ENCODE measurements at regions not wholly inside any gene's neighbourhood (a gene's known extent, or its start where the extent isn't known, plus 50 kb on each side); places are given as distances from the start of the nearest gene placed in this dataset.

GRCh38 chr22:49393526-49393925, 434.1 kb downstream of the BRD1 start:
- H3K9me3 ChIP-seq (ENCODE audit: low read length): no peaks in the 10 kb centered on the region
- FAIRE-seq: no peak

More at GRCh38 chr22:49393526-49393925, 434.1 kb downstream of the BRD1 start:
- Histone ChIP-seq H3K79me2 (ENCODE audit: insufficient read depth, low read length) (no peaks in the 10 kb centered on the region), H3K4me3 (replicated peaks in 1 of 3; ENCODE audit: insufficient read depth in 1 of 3, low read depth in 2 of 3, low read length in 3 of 3) (no peak overlapping the region), H3K27ac (ENCODE audit: extremely low read length, insufficient read depth, low read length) (no peak overlapping the region), H3K36me3 (replicated peaks in 1 of 2; ENCODE audit: control insufficient read depth in 1 of 2, insufficient read depth in 2 of 2, low read length in 2 of 2) (no peaks in the 10 kb centered on the region), H2AFZ (ENCODE audit: low read length) (no peak overlapping the region), H3K9ac (ENCODE audit: insufficient read depth, low read depth, low read length) (no peak overlapping the region), H3K4me1 (ENCODE audit: insufficient read depth, low read length) (no peaks in the 10 kb centered on the region), H4K20me1 (ENCODE audit: insufficient read depth, low read length) (no peaks in the 10 kb centered on the region), H3K4me2 (ENCODE audit: low read depth, low read length) (no peak overlapping the region), H3K27me3 (ENCODE audit: control insufficient read depth in 1 of 2, insufficient read depth in 2 of 2, low read length in 2 of 2) (peaks cover 2 to 38% of the 10 kb centered on the region in 2 experiments; a peak in 4 of 5 replicates)
- in situ Hi-C loops (cut with HindIII; ENCODE audit: extremely low pct_ligation_motif_present, low pct_unique_long_range_greater_than_20kb): no loop called here
- ChIA-PET POLR2A (no interaction called here), CTCF (ENCODE audit: low intra/inter-chr PET ratio, low total read pairs) (no interaction called here)
- TF ChIP-seq GLMP (CRISPR knock-in tag; IDR thresholded peaks at IDR 0.05; ENCODE audit: borderline replicate concordance) (no peak), PLRG1 (conservative IDR thresholded peaks at IDR 0.05) (no peak), ZNF510 (CRISPR knock-in tag; IDR thresholded peaks at IDR 0.05; ENCODE audit: low read depth) (no peak), ETV5 (CRISPR knock-in tag; IDR thresholded peaks at IDR 0.05; ENCODE audit: borderline replicate concordance) (no peak), NKX3-1 (CRISPR knock-in tag; IDR thresholded peaks at IDR 0.05) (no peak), TCF7L2 (IDR thresholded peaks at IDR 0.05; ENCODE audit: low read depth, low read length) (no peak), GATAD2A (CRISPR knock-in tag; IDR thresholded peaks at IDR 0.05) (no peak), IRF9 (CRISPR knock-in tag; IDR thresholded peaks at IDR 0.05; ENCODE audit: borderline replicate concordance) (no peak), DR1 (CRISPR knock-in tag; IDR thresholded peaks at IDR 0.05) (no peak), NFATC3 (CRISPR knock-in tag; IDR thresholded peaks at IDR 0.05) (no peak), MIER2 (CRISPR knock-in tag; IDR thresholded peaks at IDR 0.05) (no peak), TMF1 (CRISPR knock-in tag; IDR thresholded peaks at IDR 0.05; ENCODE audit: low read depth) (no peak), ZNF18 (CRISPR knock-in tag; IDR thresholded peaks at IDR 0.05; ENCODE audit: insufficient replicate concordance) (no peak), TERF1 (CRISPR knock-in tag; IDR thresholded peaks at IDR 0.05) (no peak), HNRNPL (IDR thresholded peaks at IDR 0.05; ENCODE audit: low read depth, low read length) (no peak), ZMAT5 (CRISPR knock-in tag; IDR thresholded peaks at IDR 0.05; ENCODE audit: borderline replicate concordance, low read depth) (no peak), ZNF746 (CRISPR knock-in tag; IDR thresholded peaks at IDR 0.05) (no peak), ZMAT3 (CRISPR knock-in tag; conservative IDR thresholded peaks at IDR 0.05) (no peak)
- DNase-seq (ENCODE audit: low spot score) (no peak), ATAC-seq (no peak)
- intact Hi-C loops (cut with micrococcal nuclease; ENCODE audit: unreplicated experiment): no loop called here
- 13% methylated on average over 4 of the region's 7 CpGs for WGBS (ENCODE audit: low lambda C conversion rate)
- no TSS peak for BruUV-seq (replicated peaks)

Measured in HepG2 (cell line).